ENCODE measurements at regions not wholly inside any gene's neighbourhood (a gene's known extent, or its start where the extent isn't known, plus 50 kb on each side); places are given as distances from the start of the nearest gene placed in this dataset.

GRCh38 chr18:73456643-73457042 lies 588.9 kb upstream of the NETO1 start:
- no peaks in the 10 kb centered on the region for H3K36me3 ChIP-seq (ENCODE audit: control insufficient read depth in 1 of 2, insufficient read depth in 2 of 2, low read length in 2 of 2)
- H3K9me3 ChIP-seq (ENCODE audit: control insufficient read depth in 1 of 2, insufficient read depth in 1 of 2, low read depth in 1 of 2, low read length in 2 of 2) = peaks cover 18 to 22% of the 10 kb centered on the region in 2 experiments; a peak in 3 of 4 replicates
- DNase-seq (ENCODE audit: low read depth, low spot score) = no peak
- no peak overlapping the region for H3K4me3 ChIP-seq (replicated peaks in 1 of 2; ENCODE audit: low read depth in 1 of 2, low read length in 2 of 2)
- no peaks in the 10 kb centered on the region for H3K9me2 ChIP-seq (ENCODE audit: insufficient read depth)
- RAD21 ChIA-PET (ENCODE audit: low non-redundant PET in 1 of 2, low total read pairs in 2 of 2, uncharacterized antibody in 2 of 2, unreplicated experiment in 2 of 2) = no interaction called here
- no peaks in the 10 kb centered on the region for H3K79me2 ChIP-seq (ENCODE audit: insufficient read depth, low read length)
- H2AFZ ChIP-seq (ENCODE audit: low read depth, low read length, poor library complexity, severe bottlenecking) = no peak overlapping the region
- no peak overlapping the region for H3K4me2 ChIP-seq (ENCODE audit: low read length)
- no TSS peak for BruUV-seq (replicated peaks)
- TF ChIP-seq, protein P1, sequence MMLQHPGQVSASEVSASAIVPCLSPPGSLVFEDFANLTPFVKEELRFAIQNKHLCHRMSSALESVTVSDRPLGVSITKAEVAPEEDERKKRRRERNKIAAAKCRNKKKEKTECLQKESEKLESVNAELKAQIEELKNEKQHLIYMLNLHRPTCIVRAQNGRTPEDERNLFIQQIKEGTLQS (IDR thresholded peaks at IDR 0.05) = no peak
- TF ChIP-seq YY1 (IDR thresholded peaks at IDR 0.05; ENCODE audit: extremely low read depth, insufficient replicate concordance, low read depth, low read length) (no peak), SIN3A (IDR thresholded peaks at IDR 0.05; ENCODE audit: low read depth) (no peak), MAX (IDR thresholded peaks at IDR 0.05) (no peak), ZFX (IDR thresholded peaks at IDR 0.05) (no peak), POLR2A (IDR thresholded peaks at IDR 0.05; ENCODE audit: borderline replicate concordance, extremely low read depth, insufficient read depth, insufficient read length) (no peak), SRF (IDR thresholded peaks at IDR 0.05; ENCODE audit: low read depth) (no peak), EGR1 (IDR thresholded peaks at IDR 0.05; ENCODE audit: low read depth) (no peak), TCF7L2 (IDR thresholded peaks at IDR 0.05; ENCODE audit: borderline replicate concordance, extremely low read depth, insufficient read depth, insufficient read length) (no peak), SP1 (IDR thresholded peaks at IDR 0.05; ENCODE audit: low read depth) (no peak), JUND (IDR thresholded peaks at IDR 0.05) (no peak), CBX3 (IDR thresholded peaks at IDR 0.05; ENCODE audit: low read depth) (no peak), FOSL1 (IDR thresholded peaks at IDR 0.05; ENCODE audit: low read depth) (no peak)
- intact Hi-C loops (cut with micrococcal nuclease) = no loop called here
- H3K27me3 ChIP-seq (ENCODE audit: insufficient read depth, low read length) = no peaks in the 10 kb centered on the region
- no peaks in the 10 kb centered on the region for H3K4me1 ChIP-seq (ENCODE audit: control insufficient read depth in 1 of 2, insufficient read depth in 2 of 2, low read length in 2 of 2)
- no peak overlapping the region for H3K9ac ChIP-seq (ENCODE audit: low read length)
- POLR2A ChIA-PET = no interaction called here
- ATAC-seq = no peak
- no peaks in the 10 kb centered on the region for H4K20me1 ChIP-seq (ENCODE audit: insufficient read depth)
- CTCF ChIA-PET = no interaction called here
- H3K27ac ChIP-seq (ENCODE audit: low read depth, low read length) = no peak overlapping the region

DNA sequence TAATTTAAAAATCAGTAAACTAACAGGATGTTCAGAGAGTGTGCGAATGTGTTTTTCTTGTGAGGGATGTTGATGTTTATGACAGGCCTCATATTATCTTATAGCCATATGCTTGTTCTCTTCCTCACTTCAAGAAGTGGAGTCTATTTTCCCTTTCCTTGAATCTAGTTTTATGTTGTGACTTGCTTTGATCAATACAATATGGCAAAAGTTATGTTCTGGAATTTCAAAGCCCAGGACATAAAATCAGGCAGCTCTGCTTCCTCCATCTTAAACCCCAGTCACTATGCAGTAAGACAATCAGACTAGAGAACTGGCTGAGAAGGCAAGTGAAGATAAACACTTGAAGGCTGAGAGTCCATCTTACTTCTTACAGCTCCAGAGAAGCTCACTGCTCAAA lies 585.1 kb upstream of the NETO1 start:
- Histone ChIP-seq H3K4me1 (ENCODE audit: control insufficient read depth in 1 of 2, insufficient read depth in 2 of 2, low read length in 2 of 2) (no peaks in the 10 kb centered on the region), H3K27me3 (ENCODE audit: insufficient read depth, low read length) (no peaks in the 10 kb centered on the region), H3K36me3 (ENCODE audit: control insufficient read depth in 1 of 2, insufficient read depth in 2 of 2, low read length in 2 of 2) (no peaks in the 10 kb centered on the region), H3K9me3 (ENCODE audit: control insufficient read depth in 1 of 2, insufficient read depth in 1 of 2, low read depth in 1 of 2, low read length in 2 of 2) (peaks cover 15 to 17% of the 10 kb centered on the region in 2 experiments; a peak in 3 of 4 replicates), H2AFZ (ENCODE audit: low read depth, low read length, poor library complexity, severe bottlenecking) (no peak overlapping the region), H3K9ac (ENCODE audit: low read length) (no peak overlapping the region), H4K20me1 (ENCODE audit: insufficient read depth) (no peaks in the 10 kb centered on the region), H3K79me2 (ENCODE audit: insufficient read depth, low read length) (no peaks in the 10 kb centered on the region), H3K4me3 (replicated peaks in 1 of 2; ENCODE audit: low read depth in 1 of 2, low read length in 2 of 2) (no peak overlapping the region), H3K9me2 (ENCODE audit: insufficient read depth) (no peaks in the 10 kb centered on the region), H3K27ac (ENCODE audit: low read depth, low read length) (no peak overlapping the region), H3K4me2 (ENCODE audit: low read length) (no peak overlapping the region)
- DNase-seq (ENCODE audit: low read depth, low spot score) (no peak), ATAC-seq (no peak)
- ChIA-PET RAD21 (ENCODE audit: low non-redundant PET in 1 of 2, low total read pairs in 2 of 2, uncharacterized antibody in 2 of 2, unreplicated experiment in 2 of 2) (no interaction called here), CTCF (no interaction called here), POLR2A (no interaction called here)
- TF ChIP-seq EGR1 (IDR thresholded peaks at IDR 0.05; ENCODE audit: low read depth) (no peak), CBX3 (IDR thresholded peaks at IDR 0.05; ENCODE audit: low read depth) (no peak)
- BruUV-seq (replicated peaks) = no TSS peak
- intact Hi-C loops (cut with micrococcal nuclease) = no loop called here
